ENCODE measurements at regions not wholly inside any gene's neighbourhood (a gene's known extent, or its start where the extent isn't known, plus 50 kb on each side); places are given as distances from the start of the nearest gene placed in this dataset.

DNA sequence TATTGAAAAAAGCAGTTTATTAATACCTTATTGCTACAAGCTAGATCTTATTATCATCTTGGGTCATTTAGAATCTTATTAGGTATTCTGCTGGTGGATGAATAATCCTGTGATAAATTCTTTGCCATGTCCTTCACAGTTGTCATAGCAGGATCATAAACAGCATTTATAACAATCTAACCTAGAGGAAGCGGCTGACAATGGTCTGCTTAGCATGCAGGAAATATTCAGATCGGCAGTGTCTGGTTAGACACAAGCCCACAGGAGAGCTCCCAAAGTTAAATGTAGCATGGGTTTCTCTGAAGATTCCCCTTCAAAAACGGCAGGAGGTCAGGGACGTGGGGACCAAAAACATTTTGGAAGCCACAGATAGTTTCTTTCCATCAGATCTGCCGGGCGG is 179.3 kb downstream of the FOXB1 start:
- no peak for DNase-seq (ENCODE audit: low spot score in 2 of 2)
- TF ChIP-seq POLR2A (IDR thresholded peaks at IDR 0.05) (no peak), CTCF (IDR thresholded peaks at IDR 0.05) (no peak), POLR2AphosphoS5 (IDR thresholded peaks at IDR 0.05) (no peak)
- H3K27me3 ChIP-seq: no peaks in the 10 kb centered on the region
- H3K9me3 ChIP-seq: no peaks in the 10 kb centered on the region
- no peak overlapping the region for H3K27ac ChIP-seq
- no peaks in the 10 kb centered on the region for H3K36me3 ChIP-seq
- no peak overlapping the region for H3K4me3 ChIP-seq
- intact Hi-C loops (cut with DNase I; ENCODE audit: low total_unique reads): no loop called here
- no peaks in the 10 kb centered on the region for H3K4me1 ChIP-seq

GRCh38 chr15:60184579-60184978 is 180.5 kb downstream of the FOXB1 start:
- no peak for TF ChIP-seq POLR2A (IDR thresholded peaks at IDR 0.05)
- no peak for TF ChIP-seq CTCF (IDR thresholded peaks at IDR 0.05)
- TF ChIP-seq POLR2AphosphoS5 (IDR thresholded peaks at IDR 0.05): no peak
- H3K4me1 ChIP-seq: no peaks in the 10 kb centered on the region
- no peak for DNase-seq (ENCODE audit: low spot score in 2 of 2)
- no peaks in the 10 kb centered on the region for H3K36me3 ChIP-seq
- intact Hi-C loops (cut with DNase I; ENCODE audit: low total_unique reads): no loop called here
- no peaks in the 10 kb centered on the region for H3K9me3 ChIP-seq
- H3K4me3 ChIP-seq: no peak overlapping the region
- H3K27ac ChIP-seq: no peak overlapping the region
- no peaks in the 10 kb centered on the region for H3K27me3 ChIP-seq

GRCh38 chr15:60191016-60191415 is 186.9 kb downstream of the FOXB1 start:
- H3K27ac ChIP-seq: no peak overlapping the region
- DNase-seq (ENCODE audit: low spot score in 2 of 2): no peak
- TF ChIP-seq POLR2AphosphoS5 (IDR thresholded peaks at IDR 0.05) (no peak), POLR2A (IDR thresholded peaks at IDR 0.05) (no peak), CTCF (IDR thresholded peaks at IDR 0.05) (no peak)
- no peaks in the 10 kb centered on the region for H3K9me3 ChIP-seq
- peaks cover 0 to 4% of the 10 kb centered on the region in 2 donors for H3K27me3 ChIP-seq
- no peaks in the 10 kb centered on the region for H3K4me1 ChIP-seq
- H3K4me3 ChIP-seq: no peak overlapping the region
- intact Hi-C loops (cut with DNase I; ENCODE audit: low total_unique reads): loop anchor here (5.0 kb wide), 1 partner anchor 564 kb away; no protein-coding TSS in a partner anchor
- H3K36me3 ChIP-seq: no peaks in the 10 kb centered on the region

DNA sequence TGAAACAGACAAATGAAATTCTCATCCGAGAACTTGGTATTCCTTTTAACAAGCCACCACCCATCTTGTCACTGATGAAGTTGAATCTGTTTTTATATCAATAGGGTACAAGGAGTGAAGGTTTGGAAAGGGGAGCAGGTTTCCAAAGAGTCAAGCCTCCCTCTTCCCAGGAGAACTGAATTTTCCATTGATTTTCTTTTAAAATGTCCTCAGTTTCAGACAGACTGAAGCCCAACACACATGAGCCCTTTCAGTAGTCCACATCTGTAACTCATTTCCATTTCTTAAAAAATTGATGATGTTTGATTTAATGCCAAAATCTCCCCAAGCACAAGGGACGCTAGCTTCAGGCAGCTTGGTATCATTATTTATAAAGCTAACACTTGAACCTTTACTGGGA is 187.7 kb downstream of the FOXB1 start:
- TF ChIP-seq CTCF (IDR thresholded peaks at IDR 0.05): no peak
- peaks cover 0 to 6% of the 10 kb centered on the region in 2 donors for H3K27me3 ChIP-seq
- H3K9me3 ChIP-seq: no peaks in the 10 kb centered on the region
- no peak overlapping the region for H3K4me3 ChIP-seq
- no peak overlapping the region for H3K27ac ChIP-seq
- DNase-seq (ENCODE audit: low spot score in 2 of 2): no peak
- no peaks in the 10 kb centered on the region for H3K4me1 ChIP-seq
- intact Hi-C loops (cut with DNase I; ENCODE audit: low total_unique reads): loop anchor here (5.0 kb wide), 1 partner anchor 565 kb away; no protein-coding TSS in a partner anchor
- no peaks in the 10 kb centered on the region for H3K36me3 ChIP-seq

- TF ChIP-seq POLR2AphosphoS5 (IDR thresholded peaks at IDR 0.05): no peak
- intact Hi-C loops (cut with DNase I; ENCODE audit: low total_unique reads): no loop called here
- H3K9me3 ChIP-seq: no peaks in the 10 kb centered on the region
- no peak overlapping the region for H3K27ac ChIP-seq
- H3K4me3 ChIP-seq: no peak overlapping the region
- H3K36me3 ChIP-seq: no peaks in the 10 kb centered on the region
- no peaks in the 10 kb centered on the region for H3K4me1 ChIP-seq
- peaks cover 0 to 11% of the 10 kb centered on the region in 2 donors for H3K27me3 ChIP-seq
- no peak for DNase-seq (ENCODE audit: low spot score in 2 of 2)
Measured at GRCh38 chr15:60195611-60196010, 191.5 kb downstream of the FOXB1 start.

All from breast epithelium (tissue), 4 donors.